GM21367 (cell line): ENCODE measurements at regions not wholly inside any gene's neighbourhood (a gene's known extent, or its start where the extent isn't known, plus 50 kb on each side); places are given as distances from the start of the nearest gene placed in this dataset.

Source experiments
- ATAC-seq: cut with Tn5 transposase; IDR thresholded peaks from one replicate; pipeline ENCODE4 v1.9.1; 2021; ENCODE audit not compliant: unreplicated experiment

DNA sequence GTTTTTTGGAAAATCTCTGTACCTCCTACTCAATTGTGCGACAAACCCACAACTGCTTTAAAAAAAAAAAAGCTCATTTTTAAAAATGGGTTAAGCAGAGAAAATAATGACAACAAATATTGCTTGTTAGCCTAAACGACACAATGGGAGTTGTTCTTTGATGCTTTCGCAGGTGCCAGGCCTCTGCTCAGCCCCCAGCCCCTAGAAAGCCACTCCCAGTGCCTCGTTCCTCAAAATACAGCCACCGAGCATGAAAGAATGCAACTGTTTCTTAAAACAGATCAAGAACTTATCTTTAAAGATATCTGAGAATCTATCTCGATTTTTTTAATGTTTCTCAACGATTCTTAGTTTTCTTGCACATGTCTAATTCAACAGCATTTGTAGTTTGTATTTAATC lies 85.2 kb upstream of the PFKP start:
- no peak for ATAC-seq

DNA sequence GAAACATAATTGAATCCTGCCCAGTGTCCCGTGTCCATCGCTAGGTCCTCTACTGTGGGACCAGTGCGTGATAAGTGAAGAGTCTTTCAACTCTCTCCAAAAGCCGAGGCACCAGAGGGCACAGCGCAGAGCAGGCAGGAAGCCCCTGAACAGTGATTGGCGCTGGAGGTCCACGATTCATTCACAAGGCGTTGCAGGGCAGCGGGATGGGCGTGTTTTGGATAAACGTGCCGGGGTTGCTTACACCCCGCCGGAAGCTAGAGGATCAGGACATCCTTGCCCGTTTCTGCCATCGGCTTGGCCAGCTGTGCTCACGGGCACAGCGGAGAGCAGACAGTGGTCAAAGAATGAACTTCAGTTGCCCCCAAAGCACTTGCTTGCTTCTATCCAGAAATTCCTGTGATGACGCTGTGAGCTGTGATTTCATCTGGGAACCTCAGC lies 86.0 kb upstream of the PFKP start:
- no peak for ATAC-seq

DNA sequence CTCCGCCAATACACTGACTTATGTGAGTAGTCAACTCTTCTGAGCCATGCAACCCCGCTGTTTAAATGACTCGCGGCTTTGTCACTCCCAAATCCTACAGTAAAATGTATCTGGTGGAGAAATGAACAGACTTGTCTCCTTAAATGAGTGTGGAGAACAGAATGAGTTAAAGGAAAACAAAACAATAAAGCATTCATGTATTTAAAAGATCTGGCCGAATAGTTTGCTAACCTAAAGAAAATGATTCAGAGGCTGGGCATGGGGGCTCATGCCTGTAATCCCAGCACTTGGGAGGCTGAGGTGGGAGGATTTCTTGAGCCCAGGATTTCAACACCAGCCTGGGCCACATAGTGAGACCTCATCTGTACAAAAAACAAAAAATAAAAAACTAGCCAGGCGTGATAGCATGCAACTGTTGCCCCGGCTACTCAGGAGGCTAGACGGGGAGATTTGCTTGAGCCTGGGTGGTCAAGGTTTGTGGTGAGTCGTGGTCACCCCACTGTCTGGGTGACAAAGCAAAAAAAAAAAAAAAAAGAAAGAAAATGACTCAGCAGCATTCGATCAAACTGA lies 86.5 kb upstream of the PFKP start:
- ATAC-seq: no peak

DNA sequence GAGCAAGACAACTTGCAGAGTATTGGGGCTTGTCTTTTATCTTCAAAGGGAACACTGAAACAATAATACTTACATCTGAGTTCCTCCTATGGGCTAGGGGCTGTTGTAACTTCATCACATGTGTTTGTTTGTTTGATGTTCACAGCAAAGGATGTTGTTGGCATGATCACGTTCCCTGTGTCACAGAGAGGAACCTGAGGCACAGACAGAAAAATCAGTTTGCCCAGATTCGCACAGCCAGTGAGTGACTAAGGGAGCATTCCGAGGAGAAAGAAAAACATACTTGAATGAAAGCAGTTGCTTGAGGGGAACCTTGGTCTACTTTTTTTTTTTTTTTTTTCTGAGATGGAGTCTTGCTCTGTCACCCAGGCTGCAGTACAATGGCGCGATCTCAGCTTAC lies 87.2 kb upstream of the PFKP start:
- ATAC-seq: no peak

DNA sequence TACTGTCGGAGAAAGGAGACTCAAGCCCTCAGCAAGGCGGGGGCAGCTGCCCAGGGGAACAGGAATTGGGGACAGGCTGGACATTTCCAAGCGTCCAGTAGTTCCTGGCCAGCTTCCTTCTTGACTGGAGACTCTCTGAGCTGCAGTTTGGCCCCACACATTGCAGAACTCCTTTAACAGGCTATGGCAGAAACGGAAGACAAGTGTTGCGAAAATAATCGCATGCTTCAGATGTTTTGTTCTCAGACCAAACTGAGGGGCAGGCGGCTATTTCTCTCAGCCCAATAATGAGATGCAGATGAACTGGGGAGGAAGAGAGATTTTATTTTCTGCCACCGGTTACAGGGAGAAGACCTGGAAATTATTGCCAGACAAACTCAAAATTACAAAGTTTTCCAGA lies 88.0 kb upstream of the PFKP start:
- ATAC-seq: no peak

DNA sequence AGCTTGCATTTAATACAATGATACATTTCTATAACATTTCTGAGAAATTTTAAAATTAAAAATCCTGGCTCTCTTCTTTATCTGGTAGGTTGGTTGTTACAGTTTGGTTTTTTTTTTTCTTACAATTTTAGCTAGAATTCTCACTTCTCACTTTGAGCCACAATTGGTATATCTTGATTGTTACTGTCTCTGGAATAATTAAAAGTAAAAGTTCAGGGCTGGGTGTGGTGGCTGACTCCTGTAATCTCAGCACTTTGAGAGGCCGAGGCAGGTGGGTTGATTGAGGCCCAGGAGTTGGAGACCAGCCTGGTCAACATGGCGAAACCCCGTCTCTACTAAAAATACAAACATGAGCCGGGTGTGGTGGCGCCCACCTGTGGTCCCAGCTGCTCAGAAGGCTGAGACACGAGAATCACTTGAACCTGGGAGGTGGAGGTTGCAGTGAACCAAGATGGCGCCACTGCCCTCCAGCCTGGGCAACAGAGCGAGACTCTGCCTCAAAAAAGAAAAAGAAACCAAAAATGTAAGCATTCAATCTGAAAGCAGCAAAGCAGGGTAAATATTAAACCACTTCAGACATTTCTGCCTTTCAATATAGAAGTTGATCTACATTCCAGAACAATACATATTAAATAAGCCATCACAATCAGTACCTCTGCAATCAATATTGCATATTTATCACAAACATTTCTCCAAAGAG lies 88.6 kb upstream of the PFKP start:
- no peak for ATAC-seq

DNA sequence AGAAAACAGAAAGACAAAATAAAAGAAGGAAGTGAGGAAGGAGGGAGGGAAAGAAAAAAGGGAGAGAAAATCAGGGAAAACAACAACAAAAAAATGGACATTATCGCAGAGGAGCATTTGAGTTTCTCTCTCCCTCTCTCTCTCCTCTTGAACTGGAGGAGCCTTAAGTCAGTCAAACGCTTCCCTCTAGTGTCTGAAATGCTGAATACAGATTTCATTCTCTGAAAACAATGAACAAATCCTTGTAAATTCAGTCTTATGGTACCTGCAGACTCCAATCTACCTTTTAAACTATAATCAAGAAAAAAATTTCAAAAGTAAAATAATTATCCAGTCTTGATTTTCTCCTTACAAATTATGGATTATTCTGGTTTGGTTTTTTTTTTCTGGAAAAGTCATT lies 89.2 kb upstream of the PFKP start:
- ATAC-seq: peak; percentile 60

DNA sequence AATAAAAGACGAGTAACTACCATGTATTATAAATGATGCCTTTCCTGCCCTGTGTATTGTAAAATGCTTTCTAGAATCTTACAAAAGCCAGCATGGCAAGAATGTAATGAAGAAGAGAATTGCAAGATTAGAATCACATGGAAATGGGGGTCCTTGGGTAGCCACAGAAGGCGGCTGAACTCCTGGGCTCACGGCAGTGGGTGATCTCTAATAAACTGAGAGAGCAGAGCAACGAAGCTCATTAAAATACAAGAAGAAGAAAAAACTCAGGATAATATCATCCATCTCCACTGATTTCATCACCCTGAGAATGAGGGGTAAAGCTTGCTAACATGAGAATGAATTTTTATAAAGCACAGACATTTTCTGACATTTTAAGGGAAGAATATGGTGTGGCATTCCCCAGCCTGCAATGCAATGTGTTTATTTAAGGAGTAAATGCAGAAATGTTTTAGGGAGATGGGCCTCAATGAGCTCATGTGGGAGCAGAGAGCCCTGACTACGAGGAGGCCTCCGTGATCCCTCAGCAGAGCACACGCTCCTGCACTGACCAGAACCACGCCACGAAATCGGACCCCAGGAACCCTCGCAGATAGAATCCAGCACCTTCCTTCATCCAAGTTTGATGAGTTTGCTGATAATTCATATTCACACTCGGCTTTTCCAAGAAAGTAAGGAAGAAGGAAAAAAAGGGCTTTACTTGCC lies 92.7 kb upstream of the PFKP start:
- no peak for ATAC-seq

DNA sequence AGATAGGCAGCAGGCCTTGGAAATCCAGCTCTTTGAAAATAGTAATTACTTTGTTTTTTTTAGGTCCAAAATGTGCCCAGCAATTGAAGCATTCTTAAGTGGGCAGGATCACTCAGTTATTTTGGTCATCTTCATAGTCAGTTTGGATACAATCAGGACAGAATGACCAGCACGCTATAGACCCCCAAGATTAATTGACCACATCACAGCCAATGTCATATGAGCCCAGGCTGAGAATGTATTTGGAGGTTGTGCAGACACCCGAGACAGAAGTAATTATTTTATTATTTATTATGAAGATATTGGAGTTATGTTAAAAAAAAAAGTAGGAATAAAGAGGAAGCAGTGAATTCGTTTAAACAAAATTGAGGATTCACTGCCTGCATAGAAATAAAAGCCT lies 93.3 kb upstream of the PFKP start:
- no peak for ATAC-seq

DNA sequence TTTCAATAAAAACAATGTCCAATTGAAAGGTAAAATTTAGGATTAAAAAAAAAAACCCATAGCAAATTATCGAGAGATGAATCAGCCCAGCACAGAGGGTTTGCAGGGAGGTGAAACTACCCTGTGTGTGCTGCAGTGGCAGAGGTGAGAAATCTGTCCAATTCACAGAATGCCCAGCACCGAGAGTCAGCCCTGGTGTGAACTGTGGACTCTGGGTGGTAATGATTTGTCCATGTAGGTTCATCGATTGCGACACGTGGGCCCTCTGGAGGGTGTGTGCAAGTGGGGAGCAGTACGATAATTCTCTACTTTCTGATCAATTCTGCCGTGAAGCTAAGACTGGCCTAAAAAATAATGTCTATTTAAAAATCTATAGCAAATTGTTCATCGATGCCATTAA lies 94.5 kb upstream of the PFKP start:
- no peak for ATAC-seq

DNA sequence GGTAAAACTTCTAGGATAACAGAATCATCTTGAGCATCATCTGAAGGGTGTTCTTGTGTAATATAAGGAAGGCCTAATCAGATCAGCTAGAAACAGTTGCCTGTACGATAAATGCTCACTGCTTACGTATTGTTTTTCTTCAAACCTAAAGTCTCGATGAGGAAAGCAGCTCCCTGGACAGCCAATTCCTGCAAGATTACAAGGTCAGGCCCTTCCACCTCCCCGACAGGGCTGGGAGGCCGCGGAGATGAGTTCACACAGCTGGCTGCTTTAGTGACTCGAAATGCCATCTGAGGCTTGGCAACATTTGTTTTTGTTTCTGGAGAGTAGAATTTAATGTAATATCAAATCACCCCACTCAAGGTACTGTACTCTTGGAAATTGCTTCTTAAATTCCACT lies 95.1 kb upstream of the PFKP start:
- ATAC-seq: no peak

DNA sequence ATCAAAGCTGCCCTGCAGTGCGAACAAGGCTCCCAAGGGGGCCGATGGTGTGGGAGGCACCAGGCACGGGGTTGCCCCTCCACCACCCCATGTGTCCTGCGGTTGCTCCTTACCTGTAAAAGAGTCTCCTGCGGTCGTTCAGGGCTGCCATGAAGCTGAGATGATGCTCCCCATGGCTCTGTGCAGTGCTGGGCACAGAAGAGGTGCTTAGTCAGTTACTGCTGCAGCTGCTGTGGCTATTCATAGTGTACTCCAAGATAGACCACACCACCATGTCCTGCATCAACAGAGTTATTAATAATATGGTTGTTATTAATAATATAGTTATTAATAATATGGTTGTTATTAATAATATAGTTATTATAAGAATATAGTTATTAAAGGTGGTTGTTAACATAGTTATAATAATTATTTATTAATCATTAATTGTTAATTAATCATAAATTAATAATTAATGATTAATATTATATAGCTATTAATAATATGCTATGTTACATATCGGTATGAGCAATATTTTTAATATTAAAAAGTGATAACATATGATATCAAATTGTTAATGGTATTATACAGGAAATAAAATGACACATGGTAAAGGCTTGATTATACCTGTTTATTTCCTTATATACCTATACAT lies 97.0 kb upstream of the PFKP start:
- ATAC-seq: no peak

DNA sequence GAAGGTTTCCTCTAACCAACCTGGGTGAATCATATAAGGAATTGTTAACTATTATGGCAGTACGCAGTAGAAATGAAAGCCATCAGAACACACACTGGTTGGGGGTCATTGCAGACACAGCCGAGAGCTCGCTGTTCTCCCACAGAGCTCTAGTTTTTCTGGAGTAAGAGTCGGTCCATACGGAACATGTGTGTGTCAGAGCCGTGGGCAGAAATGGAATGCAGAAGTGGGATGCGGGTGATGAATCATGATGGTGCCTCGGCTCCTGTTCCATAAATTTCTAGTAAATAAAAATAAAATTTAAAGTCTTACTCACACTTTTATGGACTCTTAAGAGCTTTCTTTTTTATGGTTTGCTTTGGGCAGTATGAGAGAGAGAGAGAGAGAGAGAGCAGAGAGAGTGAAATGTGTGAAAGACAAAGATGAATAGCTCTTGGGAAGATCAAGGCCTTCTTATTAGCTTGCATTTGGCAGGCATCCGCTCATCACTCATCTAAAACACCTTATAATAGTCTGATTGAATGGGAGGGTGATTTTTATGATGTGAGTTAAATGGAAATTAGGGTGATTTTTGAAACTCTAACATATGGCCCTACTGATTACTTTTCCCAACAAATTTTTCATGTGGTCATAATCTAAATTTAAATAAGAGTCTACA lies 98.8 kb upstream of the PFKP start:
- ATAC-seq: no peak

DNA sequence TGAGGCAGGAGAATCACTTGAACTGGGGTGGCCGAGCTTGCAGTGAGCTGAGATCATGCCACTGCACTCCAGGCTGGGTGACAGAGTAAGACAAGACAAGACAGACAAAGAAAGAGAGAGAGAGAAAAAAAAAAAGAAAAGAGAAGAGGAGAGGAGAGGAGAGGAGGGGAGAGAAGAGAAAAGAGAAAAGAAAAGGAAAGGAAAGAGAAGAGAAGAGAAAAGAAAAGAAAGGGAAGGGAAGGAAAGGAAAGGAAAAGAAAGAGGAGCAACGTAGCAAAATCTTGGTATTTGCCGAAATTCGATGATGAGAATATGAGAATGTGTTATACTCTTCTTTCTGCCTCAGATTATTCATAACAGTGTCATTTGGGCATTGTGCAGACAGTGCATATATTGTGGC lies 101.2 kb upstream of the PFKP start:
- ATAC-seq: no peak

DNA sequence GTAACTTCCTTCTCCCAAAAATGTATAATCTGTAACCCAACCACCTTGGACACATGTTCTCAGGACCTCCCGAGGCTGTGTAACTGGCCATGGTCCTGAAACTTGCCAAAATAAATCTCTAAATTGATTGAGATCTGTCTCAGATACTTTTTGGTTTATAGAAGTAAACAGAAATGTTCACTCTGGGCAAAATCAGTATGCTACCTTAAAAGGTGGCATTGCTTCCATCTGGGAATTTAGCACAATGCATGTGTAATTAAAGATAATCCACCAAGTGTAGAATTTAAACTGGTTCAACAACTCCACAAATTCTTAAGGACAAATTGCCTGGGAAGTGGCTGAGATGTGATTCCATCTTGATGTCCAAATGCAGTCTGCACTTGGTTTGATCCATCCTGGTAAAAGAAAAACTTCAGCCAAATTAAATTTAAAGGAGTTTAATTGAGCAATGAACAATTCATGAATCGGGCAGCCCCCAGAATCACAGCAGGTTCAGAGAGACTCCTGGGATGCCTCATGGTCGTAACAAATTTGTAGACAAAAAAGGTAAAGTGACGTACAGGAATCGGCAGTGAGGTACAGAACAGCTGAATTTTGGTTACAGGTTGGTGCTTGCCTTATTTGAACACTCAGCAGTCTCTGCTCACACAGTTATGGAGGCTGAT lies 102.6 kb upstream of the PFKP start:
- no peak for ATAC-seq

DNA sequence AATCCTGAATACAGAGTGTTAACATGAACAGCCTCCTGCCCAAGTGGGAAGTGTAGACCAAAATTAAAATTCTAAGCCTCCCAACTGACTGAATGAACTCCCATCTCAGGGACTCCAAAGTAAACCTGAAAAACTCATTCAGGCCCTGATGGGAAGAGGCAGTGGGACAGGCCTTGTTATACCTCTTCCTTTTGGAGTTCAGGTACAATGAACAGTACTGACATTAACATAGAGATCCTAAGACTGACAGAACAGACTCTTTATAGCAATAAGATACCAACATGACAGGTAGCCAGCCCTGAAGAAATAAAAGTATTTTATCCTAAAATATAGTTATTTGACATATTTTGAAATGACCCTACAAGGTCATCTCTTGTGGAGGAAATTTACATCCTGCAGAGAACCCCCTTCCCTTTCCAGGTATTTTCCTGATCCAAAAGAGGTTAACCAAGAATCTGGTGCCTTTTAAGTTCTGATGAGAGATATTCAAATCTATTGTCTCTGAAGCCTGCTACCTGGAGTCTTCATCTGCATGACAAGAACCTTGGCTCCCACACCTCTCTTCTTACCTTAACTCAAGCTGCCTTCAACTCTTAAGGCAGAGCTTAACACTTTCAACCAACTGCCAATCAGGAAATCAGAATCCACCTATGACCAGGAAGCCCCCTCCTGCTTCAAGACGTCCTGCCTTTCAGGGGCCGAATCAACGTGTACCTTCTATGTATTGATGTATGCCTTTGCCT lies 103.3 kb upstream of the PFKP start:
- no peak for ATAC-seq

DNA sequence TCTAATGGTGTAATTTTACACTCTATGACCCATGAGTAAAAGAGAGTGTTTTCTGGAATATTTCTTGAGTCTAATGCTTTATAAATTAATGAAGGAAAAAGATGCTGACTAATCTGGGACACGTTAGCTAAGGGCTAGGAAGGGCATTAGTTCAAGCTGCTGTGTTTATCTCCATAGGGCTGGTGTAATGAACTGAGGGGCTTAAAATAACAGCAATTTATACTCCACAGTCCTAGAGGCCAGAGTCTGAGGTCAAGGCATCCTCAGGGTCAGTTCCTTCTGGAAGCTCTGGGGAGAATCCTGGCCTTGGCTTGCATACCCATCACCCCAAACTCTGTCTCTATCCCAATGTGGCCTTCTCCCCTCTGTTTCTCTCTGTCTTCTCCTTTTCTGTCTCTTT lies 105.2 kb upstream of the PFKP start:
- no peak for ATAC-seq

DNA sequence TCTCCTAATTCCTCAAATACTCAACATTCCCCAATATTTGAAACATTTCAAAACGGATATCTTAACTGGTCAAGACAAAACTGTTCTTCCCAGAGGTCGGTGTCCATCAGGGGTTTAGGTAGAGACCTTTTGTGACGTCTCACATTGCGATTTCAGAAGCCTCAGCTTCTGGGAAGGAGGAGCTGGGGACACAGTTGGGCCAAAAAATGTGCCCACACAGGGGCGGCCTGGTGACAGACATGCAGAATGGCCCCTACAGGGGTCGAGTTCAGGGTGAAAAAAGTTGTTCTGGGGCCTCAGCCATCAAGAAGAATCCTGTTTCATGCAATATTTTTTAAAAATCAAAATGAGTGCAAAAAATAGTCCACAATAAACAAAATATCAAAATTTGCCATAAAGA lies 108.7 kb upstream of the PFKP start:
- no peak for ATAC-seq

DNA sequence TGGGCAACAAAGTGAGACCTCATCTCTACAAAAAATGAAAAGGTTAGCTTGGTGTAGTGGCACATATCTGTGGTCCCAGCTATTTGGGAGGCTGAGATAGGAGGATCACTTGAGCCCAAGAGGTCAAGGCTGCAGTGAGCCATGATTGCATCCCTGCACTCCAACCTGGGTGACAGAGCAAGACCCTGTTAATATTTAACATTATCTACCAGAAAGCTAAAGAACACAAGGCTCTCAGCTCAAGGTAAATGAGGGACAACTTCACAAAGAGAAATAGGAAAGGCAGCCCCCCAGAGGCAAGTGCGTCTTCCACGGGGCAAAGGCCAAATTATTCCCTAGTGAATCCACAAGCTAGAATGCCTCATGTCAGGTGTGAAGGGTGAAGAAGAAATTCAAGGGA lies 109.6 kb upstream of the PFKP start:
- no peak for ATAC-seq

DNA sequence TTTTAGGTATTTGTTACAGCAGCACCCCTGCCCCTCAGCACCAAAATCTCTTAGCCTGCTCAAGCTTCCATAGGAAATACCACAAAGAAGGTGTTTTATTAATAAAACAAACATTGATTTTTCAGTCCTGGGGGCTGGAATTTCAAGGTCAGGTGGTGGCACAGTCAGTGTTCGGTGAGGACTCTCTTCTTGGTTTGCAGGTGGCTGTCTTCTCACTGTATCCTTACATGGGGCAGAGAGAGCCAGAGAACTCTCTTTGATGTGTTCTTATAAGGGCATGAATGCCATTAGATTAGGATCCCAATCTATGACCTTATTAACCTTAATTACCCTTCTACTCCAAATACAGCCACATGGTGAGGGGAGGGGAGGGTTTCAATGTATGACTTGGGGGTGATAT lies 112.3 kb upstream of the PFKP start:
- no peak for ATAC-seq
